ENCODE measurements at regions not wholly inside any gene's neighbourhood (a gene's known extent, or its start where the extent isn't known, plus 50 kb on each side); places are given as distances from the start of the nearest gene placed in this dataset.

GRCh38 chr4:170269950-170270349 lies 180.2 kb upstream of the AADAT start:
- intact Hi-C loops (cut with DNase I; ENCODE audit: low total_unique reads), result no loop called here
- TF ChIP-seq CTCF (IDR thresholded peaks at IDR 0.05 in 4 of 5, conservative IDR thresholded peaks at IDR 0.05 in 1 of 5) (no peak), POLR2A (IDR thresholded peaks at IDR 0.05) (no peak)
- H3K4me1 ChIP-seq, result no peaks in the 10 kb centered on the region
- H3K36me3 ChIP-seq, result no peaks in the 10 kb centered on the region
- H3K27ac ChIP-seq, result no peak overlapping the region
- H3K27me3 ChIP-seq, result no peaks in the 10 kb centered on the region
- ATAC-seq, result no peak
- in situ Hi-C loops (cut with MboI; ENCODE audit: low sequenced_read_pairs in 4 of 4), result no loop called here
- H3K9me3 ChIP-seq, result no peaks in the 10 kb centered on the region
- no peak for DNase-seq
- H3K4me3 ChIP-seq, result no peak overlapping the region

GRCh38 chr4:170259631-170260153 lies 169.9 kb upstream of the AADAT start:
- no peaks in the 10 kb centered on the region for H3K36me3 ChIP-seq
- in situ Hi-C loops (cut with MboI; ENCODE audit: low sequenced_read_pairs in 4 of 4), result no loop called here
- ATAC-seq, result no peak
- TF ChIP-seq POLR2A (IDR thresholded peaks at IDR 0.05) (no peak), CTCF (IDR thresholded peaks at IDR 0.05 in 4 of 5, conservative IDR thresholded peaks at IDR 0.05 in 1 of 5) (peak in 1 of 5 experiments; percentile 40)
- H3K4me1 ChIP-seq, result no peaks in the 10 kb centered on the region
- no peak for DNase-seq
- no peak overlapping the region for H3K27ac ChIP-seq
- intact Hi-C loops (cut with DNase I; ENCODE audit: low total_unique reads), result no loop called here
- no peak overlapping the region for H3K4me3 ChIP-seq
- H3K27me3 ChIP-seq, result no peaks in the 10 kb centered on the region
- H3K9me3 ChIP-seq, result no peaks in the 10 kb centered on the region

DNA sequence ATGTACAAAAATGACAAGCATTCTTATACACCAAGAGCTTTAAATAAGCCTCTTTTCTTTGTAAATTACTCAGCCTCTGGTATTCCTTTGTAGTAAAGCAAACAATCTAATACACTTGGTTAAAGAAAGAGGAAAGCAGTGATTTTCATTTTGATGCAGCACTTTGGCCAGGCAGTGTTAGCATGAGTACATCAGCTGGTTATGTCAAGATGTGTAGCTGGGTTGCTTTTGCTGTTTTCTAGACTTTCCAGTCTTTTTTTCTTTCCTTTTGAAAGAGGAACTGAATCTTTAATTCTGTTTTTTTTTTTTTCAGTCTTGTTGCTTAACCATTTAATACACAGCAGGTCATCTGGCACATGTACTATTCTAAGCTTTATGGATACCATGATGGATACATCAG lies 167.1 kb upstream of the AADAT start:
- no peaks in the 10 kb centered on the region for H3K36me3 ChIP-seq
- no peak overlapping the region for H3K27ac ChIP-seq
- H3K27me3 ChIP-seq, result no peaks in the 10 kb centered on the region
- DNase-seq (no peak), ATAC-seq (no peak)
- in situ Hi-C loops (cut with MboI; ENCODE audit: low sequenced_read_pairs in 4 of 4), result no loop called here
- no peaks in the 10 kb centered on the region for H3K4me1 ChIP-seq
- H3K4me3 ChIP-seq, result no peak overlapping the region
- no peaks in the 10 kb centered on the region for H3K9me3 ChIP-seq
- TF ChIP-seq CTCF (IDR thresholded peaks at IDR 0.05 in 4 of 5, conservative IDR thresholded peaks at IDR 0.05 in 1 of 5) (no peak), POLR2A (IDR thresholded peaks at IDR 0.05) (no peak)
- intact Hi-C loops (cut with DNase I; ENCODE audit: low total_unique reads), result no loop called here

DNA sequence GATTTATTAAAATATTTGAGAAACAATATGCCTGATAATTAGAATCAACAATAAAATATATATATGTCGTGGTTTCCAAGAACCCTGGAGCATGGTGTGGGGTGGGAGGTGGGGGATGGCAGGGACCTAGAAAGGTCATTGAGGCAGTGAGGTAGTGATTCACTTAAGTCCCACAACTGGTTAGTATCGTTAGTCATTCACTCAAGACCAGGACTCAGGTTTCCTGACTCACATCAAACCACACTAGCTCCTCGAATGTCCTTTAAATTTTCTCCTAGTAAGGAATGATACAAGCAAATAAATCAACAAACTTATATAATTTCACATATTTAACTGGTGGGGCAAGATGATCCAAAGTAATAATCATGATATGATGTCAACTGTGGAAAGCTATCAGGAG lies 158.8 kb upstream of the AADAT start:
- no peaks in the 10 kb centered on the region for H3K4me1 ChIP-seq
- no peak for ATAC-seq
- intact Hi-C loops (cut with DNase I; ENCODE audit: low total_unique reads), result no loop called here

More for the DNA sequence above, 158.8 kb upstream of the AADAT start:
- DNase-seq, result no peak
- in situ Hi-C loops (cut with MboI; ENCODE audit: low sequenced_read_pairs in 4 of 4), result no loop called here
- no peaks in the 10 kb centered on the region for H3K27me3 ChIP-seq
- H3K4me3 ChIP-seq, result no peak overlapping the region
- no peaks in the 10 kb centered on the region for H3K9me3 ChIP-seq
- TF ChIP-seq POLR2A (IDR thresholded peaks at IDR 0.05), result no peak
- TF ChIP-seq CTCF (IDR thresholded peaks at IDR 0.05 in 4 of 5, conservative IDR thresholded peaks at IDR 0.05 in 1 of 5), result no peak
- H3K36me3 ChIP-seq, result no peaks in the 10 kb centered on the region
- no peak overlapping the region for H3K27ac ChIP-seq

All from gastrocnemius medialis (tissue), 4 donors.